ENCODE measurements at regions not wholly inside any gene's neighbourhood (a gene's known extent, or its start where the extent isn't known, plus 50 kb on each side); places are given as distances from the start of the nearest gene placed in this dataset.

DNA sequence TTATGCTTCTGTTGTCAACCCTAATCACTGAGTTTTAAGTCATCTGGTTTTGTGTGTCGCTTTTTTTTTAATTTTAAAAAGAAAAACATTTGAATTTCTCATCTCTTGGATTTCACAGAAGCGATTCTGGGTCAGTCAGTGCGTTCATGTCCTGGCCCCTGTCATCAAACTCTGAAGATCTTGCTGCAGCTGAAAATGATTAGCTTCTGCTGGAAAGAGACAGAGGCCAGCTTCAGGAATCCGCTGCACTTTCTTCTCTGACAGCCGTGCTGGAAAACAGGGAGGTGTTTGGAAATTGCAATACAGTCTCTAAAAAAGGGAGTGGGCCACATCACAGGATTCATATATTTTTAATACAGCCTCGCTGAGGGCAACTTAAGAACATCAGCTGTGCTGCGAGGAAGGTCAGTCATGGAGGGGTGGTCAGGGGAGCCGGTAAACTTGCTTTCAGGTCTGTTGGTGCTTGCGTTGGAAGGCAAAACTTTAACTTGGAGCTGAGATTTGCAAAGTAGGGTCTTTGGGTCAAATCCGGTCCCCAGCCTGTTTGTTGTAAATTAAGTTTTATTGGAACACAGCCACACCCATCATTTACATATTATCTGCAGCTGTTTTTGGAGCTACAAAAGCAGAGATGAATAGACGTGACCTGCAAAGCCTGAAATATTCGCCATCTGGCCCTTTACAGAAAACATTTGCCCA, 190.8 kb downstream of the AACS start:
- Histone ChIP-seq H3K4me3 (ENCODE audit: low read length in 2 of 2) (no peak overlapping the region), H3K9me3 (ENCODE audit: control insufficient read depth in 2 of 2, insufficient read depth in 1 of 2, low read length in 1 of 2) (no peaks in the 10 kb centered on the region), H3K27me3 (ENCODE audit: control insufficient read depth in 2 of 2, insufficient read depth in 1 of 2, low read length in 1 of 2) (no peaks in the 10 kb centered on the region), H3K27ac (ENCODE audit: low read depth in 1 of 2, low read length in 1 of 2) (no peak overlapping the region), H3K4me1 (ENCODE audit: control insufficient read depth in 2 of 2, insufficient read depth in 2 of 2, low read length in 2 of 2) (no peaks in the 10 kb centered on the region), H3K36me3 (ENCODE audit: control insufficient read depth in 2 of 2, insufficient read depth in 2 of 2, low read length in 1 of 2) (no peaks in the 10 kb centered on the region)
- DNase-seq (ENCODE audit: low read depth in 6 of 9, low spot score in 9 of 9), result no peak
- 92% methylated on average over 12 of the region's 12 CpGs for WGBS

DNA sequence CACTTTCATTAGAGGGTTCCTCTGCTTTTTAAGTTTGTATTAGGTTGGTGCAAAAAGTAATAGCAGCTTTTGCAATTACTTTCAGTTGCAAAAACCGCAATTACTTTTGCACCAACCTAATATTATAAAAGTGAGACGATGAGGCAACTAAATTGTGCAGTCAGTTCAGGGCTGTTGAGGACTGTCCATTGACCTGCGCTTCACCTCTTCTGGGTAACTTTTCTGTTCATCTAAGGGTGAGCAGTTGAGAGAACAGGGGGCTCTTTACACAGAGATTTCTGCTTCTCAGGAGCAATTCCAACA, 191.3 kb downstream of the AACS start:
- WGBS, result 93% methylated on average over 3 of the region's 3 CpGs
- Histone ChIP-seq H3K27ac (ENCODE audit: low read depth in 1 of 2, low read length in 1 of 2) (no peak overlapping the region), H3K4me1 (ENCODE audit: control insufficient read depth in 2 of 2, insufficient read depth in 2 of 2, low read length in 2 of 2) (no peaks in the 10 kb centered on the region), H3K36me3 (ENCODE audit: control insufficient read depth in 2 of 2, insufficient read depth in 2 of 2, low read length in 1 of 2) (no peaks in the 10 kb centered on the region), H3K4me3 (ENCODE audit: low read length in 2 of 2) (no peak overlapping the region), H3K9me3 (ENCODE audit: control insufficient read depth in 2 of 2, insufficient read depth in 1 of 2, low read length in 1 of 2) (no peaks in the 10 kb centered on the region), H3K27me3 (ENCODE audit: control insufficient read depth in 2 of 2, insufficient read depth in 1 of 2, low read length in 1 of 2) (no peaks in the 10 kb centered on the region)
- no peak for DNase-seq (ENCODE audit: low read depth in 6 of 9, low spot score in 9 of 9)

DNA sequence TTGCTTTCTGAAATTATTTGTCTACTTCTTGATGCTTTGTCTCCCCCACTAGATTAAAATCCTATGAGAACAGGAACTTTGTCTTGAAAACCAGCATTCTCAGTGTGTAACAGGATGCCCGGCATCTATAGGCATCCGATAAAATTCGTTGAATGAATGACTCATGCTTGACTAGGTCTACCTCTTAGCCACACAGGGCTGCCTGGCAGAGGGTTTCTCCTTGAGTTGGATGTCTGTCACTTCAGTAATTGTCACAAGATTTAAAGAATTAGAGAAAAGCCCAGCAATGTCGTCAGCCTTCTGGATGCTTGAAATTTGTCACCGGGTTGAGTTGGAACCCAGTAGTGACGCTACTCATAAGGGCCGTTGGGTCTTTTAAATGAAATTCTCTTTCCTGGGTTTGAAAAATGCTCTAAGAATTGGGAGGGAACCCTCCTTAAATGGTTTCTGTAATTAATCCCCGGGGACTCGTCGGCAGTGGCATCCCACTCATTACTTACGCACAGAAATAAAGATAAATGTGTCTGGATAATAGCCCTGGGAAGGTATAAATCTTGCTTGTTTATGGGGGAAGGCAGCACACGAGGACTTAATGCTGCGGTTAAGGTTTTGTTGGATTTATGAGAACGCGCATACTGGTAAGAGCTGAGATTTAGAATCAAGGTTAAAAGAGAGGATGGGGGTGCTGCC, 194.1 kb downstream of the AACS start:
- DNase-seq (ENCODE audit: low read depth in 6 of 9, low spot score in 9 of 9), result no peak
- Histone ChIP-seq H3K27me3 (ENCODE audit: control insufficient read depth in 2 of 2, insufficient read depth in 1 of 2, low read length in 1 of 2) (no peaks in the 10 kb centered on the region), H3K27ac (ENCODE audit: low read depth in 1 of 2, low read length in 1 of 2) (no peak overlapping the region), H3K4me1 (ENCODE audit: control insufficient read depth in 2 of 2, insufficient read depth in 2 of 2, low read length in 2 of 2) (no peaks in the 10 kb centered on the region), H3K9me3 (ENCODE audit: control insufficient read depth in 2 of 2, insufficient read depth in 1 of 2, low read length in 1 of 2) (no peaks in the 10 kb centered on the region), H3K4me3 (ENCODE audit: low read length in 2 of 2) (no peak overlapping the region), H3K36me3 (ENCODE audit: control insufficient read depth in 2 of 2, insufficient read depth in 2 of 2, low read length in 1 of 2) (no peaks in the 10 kb centered on the region)
- 92% methylated on average over 15 of the region's 15 CpGs for WGBS

DNA sequence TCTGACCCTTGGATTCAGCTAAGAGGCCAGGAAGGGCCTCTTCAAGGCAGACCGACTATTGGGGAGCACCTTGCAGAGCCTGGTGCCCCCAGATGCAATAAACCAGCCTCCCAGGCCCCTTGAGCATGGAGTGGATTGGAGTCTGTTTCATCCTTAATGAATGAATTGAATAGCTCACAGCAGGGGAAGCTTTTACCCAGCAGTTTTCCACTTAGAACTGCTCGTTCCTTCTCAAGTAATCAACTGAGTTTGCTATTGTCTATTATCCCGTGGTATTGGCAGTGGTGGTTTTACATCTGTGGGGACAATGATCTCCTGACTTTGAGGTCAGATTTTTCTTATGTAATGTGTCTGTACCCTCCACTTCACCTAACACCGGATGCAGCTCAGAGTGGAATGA, 197.6 kb downstream of the AACS start:
- H3K36me3 ChIP-seq (ENCODE audit: control insufficient read depth in 2 of 2, insufficient read depth in 2 of 2, low read length in 1 of 2), result no peaks in the 10 kb centered on the region
- DNase-seq (ENCODE audit: low read depth in 6 of 9, low spot score in 9 of 9), result no peak
- no peaks in the 10 kb centered on the region for H3K27me3 ChIP-seq (ENCODE audit: control insufficient read depth in 2 of 2, insufficient read depth in 1 of 2, low read length in 1 of 2)
- no peaks in the 10 kb centered on the region for H3K9me3 ChIP-seq (ENCODE audit: control insufficient read depth in 2 of 2, insufficient read depth in 1 of 2, low read length in 1 of 2)
- WGBS, result 85% methylated on average over 4 of the region's 4 CpGs
- no peak overlapping the region for H3K4me3 ChIP-seq (ENCODE audit: low read length in 2 of 2)
- H3K27ac ChIP-seq (ENCODE audit: low read depth in 1 of 2, low read length in 1 of 2), result no peak overlapping the region
- H3K4me1 ChIP-seq (ENCODE audit: control insufficient read depth in 2 of 2, insufficient read depth in 2 of 2, low read length in 2 of 2), result no peaks in the 10 kb centered on the region

DNA sequence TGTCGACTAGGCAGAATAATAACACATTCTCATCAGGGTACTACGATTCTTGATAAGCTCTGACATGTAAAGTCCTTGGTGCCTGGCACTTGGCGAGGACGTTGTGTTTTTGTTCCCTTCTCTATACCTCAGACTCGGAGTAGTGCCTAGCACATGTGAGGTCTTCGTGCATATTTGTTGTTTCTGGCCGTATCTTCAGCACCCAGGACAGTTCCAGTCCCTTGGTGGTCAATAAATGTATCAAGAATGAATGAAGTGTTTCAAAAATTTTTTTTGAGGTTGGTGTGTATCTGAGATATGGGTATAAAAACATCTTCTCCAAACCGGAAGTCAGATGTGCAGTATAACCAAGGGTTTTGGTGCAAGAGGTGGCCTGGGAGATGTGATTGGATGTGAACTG, 198.2 kb downstream of the AACS start:
- no peak for DNase-seq (ENCODE audit: low read depth in 6 of 9, low spot score in 9 of 9)
- H3K4me1 ChIP-seq (ENCODE audit: control insufficient read depth in 2 of 2, insufficient read depth in 2 of 2, low read length in 2 of 2), result no peaks in the 10 kb centered on the region
- no peaks in the 10 kb centered on the region for H3K9me3 ChIP-seq (ENCODE audit: control insufficient read depth in 2 of 2, insufficient read depth in 1 of 2, low read length in 1 of 2)
- H3K27me3 ChIP-seq (ENCODE audit: control insufficient read depth in 2 of 2, insufficient read depth in 1 of 2, low read length in 1 of 2), result no peaks in the 10 kb centered on the region
- H3K27ac ChIP-seq (ENCODE audit: low read depth in 1 of 2, low read length in 1 of 2), result no peak overlapping the region
- WGBS, result 97% methylated on average over 8 of the region's 8 CpGs
- no peak overlapping the region for H3K4me3 ChIP-seq (ENCODE audit: low read length in 2 of 2)
- H3K36me3 ChIP-seq (ENCODE audit: control insufficient read depth in 2 of 2, insufficient read depth in 2 of 2, low read length in 1 of 2), result no peaks in the 10 kb centered on the region

DNA sequence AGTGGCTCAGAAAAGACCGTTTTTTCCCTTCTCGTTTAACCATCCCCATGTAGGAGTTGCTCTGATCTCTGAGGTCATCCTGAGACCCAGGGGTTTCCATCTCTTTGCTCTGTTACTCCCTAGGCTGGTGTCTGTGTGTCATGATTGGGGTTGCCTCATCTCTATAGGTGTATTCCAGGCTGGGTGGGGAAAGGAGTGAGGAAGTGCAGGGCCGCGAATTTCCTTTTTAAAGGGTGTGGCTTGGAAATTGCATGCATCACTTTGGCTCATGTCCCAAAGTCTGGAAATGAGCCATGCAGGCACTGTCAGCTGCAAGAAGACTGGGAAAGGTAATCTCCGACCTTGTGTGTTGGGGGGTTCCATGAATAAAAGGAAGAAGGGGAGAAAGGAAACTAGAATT, 201.9 kb downstream of the AACS start:
- Histone ChIP-seq H3K27me3 (ENCODE audit: control insufficient read depth in 2 of 2, insufficient read depth in 1 of 2, low read length in 1 of 2) (no peaks in the 10 kb centered on the region), H3K27ac (ENCODE audit: low read depth in 1 of 2, low read length in 1 of 2) (no peak overlapping the region), H3K36me3 (ENCODE audit: control insufficient read depth in 2 of 2, insufficient read depth in 2 of 2, low read length in 1 of 2) (no peaks in the 10 kb centered on the region), H3K4me1 (ENCODE audit: control insufficient read depth in 2 of 2, insufficient read depth in 2 of 2, low read length in 2 of 2) (no peaks in the 10 kb centered on the region), H3K4me3 (ENCODE audit: low read length in 2 of 2) (no peak overlapping the region), H3K9me3 (ENCODE audit: control insufficient read depth in 2 of 2, insufficient read depth in 1 of 2, low read length in 1 of 2) (no peaks in the 10 kb centered on the region)
- DNase-seq (ENCODE audit: low read depth in 6 of 9, low spot score in 9 of 9), result no peak
- 90% methylated on average over 5 of the region's 5 CpGs for WGBS

DNA sequence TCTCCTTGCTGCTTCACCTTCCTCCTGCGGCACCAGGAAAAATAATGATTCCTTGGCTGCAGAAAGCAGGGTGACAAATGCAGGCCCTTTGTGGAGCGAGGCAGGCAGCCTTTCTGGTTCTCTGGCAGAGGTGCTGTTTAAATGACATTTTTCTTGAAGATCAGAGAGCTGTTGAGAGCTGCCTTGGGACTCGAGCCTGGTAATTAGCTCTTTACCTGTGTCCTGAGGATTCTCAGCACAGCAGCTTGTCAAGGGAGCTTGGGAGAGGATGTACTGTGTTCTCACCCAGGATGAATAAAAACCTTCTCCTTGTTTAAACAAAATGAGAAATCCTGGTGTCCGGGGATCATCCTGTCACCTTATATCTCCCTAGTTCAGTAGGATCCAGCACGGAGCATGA, 204.0 kb downstream of the AACS start:
- no peaks in the 10 kb centered on the region for H3K9me3 ChIP-seq (ENCODE audit: control insufficient read depth in 2 of 2, insufficient read depth in 1 of 2, low read length in 1 of 2)
- no peaks in the 10 kb centered on the region for H3K27me3 ChIP-seq (ENCODE audit: control insufficient read depth in 2 of 2, insufficient read depth in 1 of 2, low read length in 1 of 2)
- no peak for DNase-seq (ENCODE audit: low read depth in 6 of 9, low spot score in 9 of 9)
- no peaks in the 10 kb centered on the region for H3K36me3 ChIP-seq (ENCODE audit: control insufficient read depth in 2 of 2, insufficient read depth in 2 of 2, low read length in 1 of 2)
- no peaks in the 10 kb centered on the region for H3K4me1 ChIP-seq (ENCODE audit: control insufficient read depth in 2 of 2, insufficient read depth in 2 of 2, low read length in 2 of 2)
- 68% methylated on average over 5 of the region's 5 CpGs for WGBS
- H3K4me3 ChIP-seq (ENCODE audit: low read length in 2 of 2), result no peak overlapping the region
- H3K27ac ChIP-seq (ENCODE audit: low read depth in 1 of 2, low read length in 1 of 2), result no peak overlapping the region

DNA sequence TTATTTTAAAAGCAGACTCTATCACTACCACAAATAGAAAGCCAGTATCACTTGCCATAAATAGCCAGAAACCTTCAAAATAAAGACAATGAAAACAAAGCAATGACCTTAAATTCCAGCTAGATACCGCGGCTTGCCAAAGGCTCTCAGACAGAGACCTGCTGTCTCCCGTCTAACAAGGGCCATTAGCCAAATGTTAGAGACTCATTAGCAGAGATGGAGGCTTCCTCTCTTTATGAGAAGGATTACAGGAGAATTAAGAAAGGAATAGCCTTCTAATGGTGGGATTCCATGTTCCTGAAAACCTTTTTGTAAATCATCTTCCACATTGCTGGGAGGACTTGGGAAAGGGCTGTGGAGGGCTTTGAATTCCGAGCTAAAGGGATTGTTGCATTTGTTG, 206.7 kb downstream of the AACS start:
- no peak overlapping the region for H3K4me3 ChIP-seq (ENCODE audit: low read length in 2 of 2)
- no peaks in the 10 kb centered on the region for H3K36me3 ChIP-seq (ENCODE audit: control insufficient read depth in 2 of 2, insufficient read depth in 2 of 2, low read length in 1 of 2)
- no peaks in the 10 kb centered on the region for H3K4me1 ChIP-seq (ENCODE audit: control insufficient read depth in 2 of 2, insufficient read depth in 2 of 2, low read length in 2 of 2)
- no peaks in the 10 kb centered on the region for H3K9me3 ChIP-seq (ENCODE audit: control insufficient read depth in 2 of 2, insufficient read depth in 1 of 2, low read length in 1 of 2)
- 70% methylated on average over 4 of the region's 4 CpGs for WGBS
- no peak overlapping the region for H3K27ac ChIP-seq (ENCODE audit: low read depth in 1 of 2, low read length in 1 of 2)
- DNase-seq (ENCODE audit: low read depth in 6 of 9, low spot score in 9 of 9), result no peak
- no peaks in the 10 kb centered on the region for H3K27me3 ChIP-seq (ENCODE audit: control insufficient read depth in 2 of 2, insufficient read depth in 1 of 2, low read length in 1 of 2)

DNA sequence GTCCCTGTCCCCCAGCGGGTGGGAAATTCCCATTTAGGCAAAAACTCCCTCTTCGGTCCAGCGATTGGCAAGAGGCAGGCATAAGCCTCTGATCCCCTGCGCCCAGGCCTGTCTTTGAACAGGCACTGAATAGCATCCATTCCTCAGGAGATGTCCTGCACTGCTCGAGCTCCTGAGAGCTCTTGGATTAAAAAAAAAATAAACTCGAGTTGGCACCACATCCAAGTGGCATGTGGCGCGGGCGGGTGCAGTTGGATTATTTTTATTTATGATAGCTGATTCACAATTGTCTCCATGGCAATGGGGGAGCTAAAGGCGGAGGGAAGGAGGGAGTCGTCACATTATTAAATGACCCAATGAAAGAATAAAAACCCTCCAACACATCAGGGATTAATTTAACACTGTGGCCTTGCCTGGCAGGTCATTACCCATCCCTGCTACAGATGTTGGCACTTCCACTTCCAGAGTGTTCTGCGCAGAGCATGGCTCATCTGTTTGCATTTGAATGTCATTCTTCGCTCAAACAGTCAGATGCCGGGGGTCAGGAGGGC, 207.2 kb downstream of the AACS start:
- no peaks in the 10 kb centered on the region for H3K36me3 ChIP-seq (ENCODE audit: control insufficient read depth in 2 of 2, insufficient read depth in 2 of 2, low read length in 1 of 2)
- H3K9me3 ChIP-seq (ENCODE audit: control insufficient read depth in 2 of 2, insufficient read depth in 1 of 2, low read length in 1 of 2), result no peaks in the 10 kb centered on the region
- H3K27ac ChIP-seq (ENCODE audit: low read depth in 1 of 2, low read length in 1 of 2), result no peak overlapping the region
- 89% methylated on average over 14 of the region's 14 CpGs for WGBS
- no peaks in the 10 kb centered on the region for H3K4me1 ChIP-seq (ENCODE audit: control insufficient read depth in 2 of 2, insufficient read depth in 2 of 2, low read length in 2 of 2)
- DNase-seq (ENCODE audit: low read depth in 6 of 9, low spot score in 9 of 9), result no peak
- no peak overlapping the region for H3K4me3 ChIP-seq (ENCODE audit: low read length in 2 of 2)
- no peaks in the 10 kb centered on the region for H3K27me3 ChIP-seq (ENCODE audit: control insufficient read depth in 2 of 2, insufficient read depth in 1 of 2, low read length in 1 of 2)
